ENCODE measurements at regions not wholly inside any gene's neighbourhood (a gene's known extent, or its start where the extent isn't known, plus 50 kb on each side); places are given as distances from the start of the nearest gene placed in this dataset.
"Not testable (repeated sequence)": the region's sequence is repeated elsewhere in the genome, so short reads cannot be mapped to it uniquely, and the experiment has no call there.

DNA sequence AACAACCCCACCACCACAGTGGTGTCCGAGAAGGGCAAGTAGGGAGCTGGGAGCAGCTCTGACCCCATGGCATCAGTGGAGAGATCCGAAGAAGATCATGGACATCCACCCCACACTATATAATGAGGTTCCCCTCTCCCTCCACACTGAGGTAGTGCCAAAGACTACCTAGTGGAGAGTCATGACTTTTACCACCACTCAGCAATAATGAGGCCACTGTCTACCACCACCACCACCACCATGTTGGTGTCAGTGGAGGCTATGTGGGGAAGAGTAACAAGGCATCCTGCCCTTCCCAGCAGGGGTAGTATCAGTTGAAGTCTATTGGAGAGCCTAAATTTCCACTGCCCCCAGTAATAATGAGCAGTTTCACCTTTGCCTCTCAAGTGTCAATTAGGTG lies 321.7 kb upstream of the ZC3H15 start:
- TF ChIP-seq, protein P1, sequence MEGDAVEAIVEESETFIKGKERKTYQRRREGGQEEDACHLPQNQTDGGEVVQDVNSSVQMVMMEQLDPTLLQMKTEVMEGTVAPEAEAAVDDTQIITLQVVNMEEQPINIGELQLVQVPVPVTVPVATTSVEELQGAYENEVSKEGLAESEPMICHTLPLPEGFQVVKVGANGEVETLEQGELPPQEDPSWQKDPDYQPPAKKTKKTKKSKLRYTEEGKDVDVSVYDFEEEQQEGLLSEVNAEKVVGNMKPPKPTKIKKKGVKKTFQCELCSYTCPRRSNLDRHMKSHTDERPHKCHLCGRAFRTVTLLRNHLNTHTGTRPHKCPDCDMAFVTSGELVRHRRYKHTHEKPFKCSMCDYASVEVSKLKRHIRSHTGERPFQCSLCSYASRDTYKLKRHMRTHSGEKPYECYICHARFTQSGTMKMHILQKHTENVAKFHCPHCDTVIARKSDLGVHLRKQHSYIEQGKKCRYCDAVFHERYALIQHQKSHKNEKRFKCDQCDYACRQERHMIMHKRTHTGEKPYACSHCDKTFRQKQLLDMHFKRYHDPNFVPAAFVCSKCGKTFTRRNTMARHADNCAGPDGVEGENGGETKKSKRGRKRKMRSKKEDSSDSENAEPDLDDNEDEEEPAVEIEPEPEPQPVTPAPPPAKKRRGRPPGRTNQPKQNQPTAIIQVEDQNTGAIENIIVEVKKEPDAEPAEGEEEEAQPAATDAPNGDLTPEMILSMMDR (IDR thresholded peaks at IDR 0.05), result no peak
- Mint-ChIP-seq H3K27me3 (ENCODE audit: insufficient read depth) (peaks cover 2% of the 10 kb centered on the region; the same call in 1 of the 2 replicates), H3K27ac (no peak overlapping the region), H3K36me3 (ENCODE audit: low read depth) (no peaks in the 10 kb centered on the region), H3K4me1 (ENCODE audit: low read depth) (no peaks in the 10 kb centered on the region), H3K9me3 (peaks cover 55% of the 10 kb centered on the region), H3K4me3 (no peak overlapping the region)
- no peak for DNase-seq

DNA sequence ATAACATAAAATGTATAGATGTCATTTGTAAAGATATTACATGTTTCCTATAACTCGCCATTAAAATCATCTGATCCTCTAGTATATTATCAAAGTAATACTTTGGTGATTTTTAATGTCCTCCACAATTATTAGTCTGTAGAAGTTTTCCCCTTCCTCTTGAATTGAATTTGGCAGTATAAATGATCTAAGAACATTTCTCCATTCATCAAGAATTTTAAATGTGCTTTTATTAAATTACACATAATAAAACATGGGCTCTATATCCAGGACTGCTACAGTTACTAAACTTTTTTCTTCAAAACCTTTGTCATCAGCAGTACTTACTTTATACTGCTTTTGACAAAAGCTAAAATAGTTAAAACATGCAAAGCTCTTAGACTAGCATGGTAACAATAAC lies 315.4 kb upstream of the ZC3H15 start:
- DNase-seq, result no peak
- H3K4me1 Mint-ChIP-seq (ENCODE audit: low read depth), result no peaks in the 10 kb centered on the region
- H3K9me3 Mint-ChIP-seq, result peaks cover 29% of the 10 kb centered on the region
- no peak overlapping the region for H3K27ac Mint-ChIP-seq
- peaks cover 2% of the 10 kb centered on the region; the same call in 1 of the 2 replicates for H3K27me3 Mint-ChIP-seq (ENCODE audit: insufficient read depth)
- TF ChIP-seq, protein P1 (IDR thresholded peaks at IDR 0.05), result no peak
- no peaks in the 10 kb centered on the region for H3K36me3 Mint-ChIP-seq (ENCODE audit: low read depth)
- H3K4me3 Mint-ChIP-seq, result no peak overlapping the region

DNA sequence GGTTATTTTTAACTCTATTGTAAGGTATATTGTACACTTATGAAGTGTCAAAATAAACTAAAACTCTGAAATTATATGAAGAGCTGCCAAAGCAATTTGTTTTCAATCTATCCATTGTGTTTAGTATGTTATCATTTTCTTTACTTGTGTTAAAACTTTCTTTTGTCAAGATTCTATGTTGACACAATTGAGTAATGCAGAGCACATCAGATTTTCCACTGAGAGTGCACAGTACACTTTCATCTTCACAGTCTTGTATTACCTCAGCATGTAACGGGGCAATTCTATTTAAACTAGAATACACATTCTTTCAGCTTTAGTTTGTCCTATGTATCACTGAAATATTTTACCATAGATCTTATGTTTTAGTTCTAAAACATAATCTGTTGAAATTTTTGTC lies 304.4 kb upstream of the ZC3H15 start:
- Mint-ChIP-seq H3K27ac (no peak overlapping the region), H3K4me1 (ENCODE audit: low read depth) (no peaks in the 10 kb centered on the region), H3K36me3 (ENCODE audit: low read depth) (no peaks in the 10 kb centered on the region), H3K9me3 (peaks cover 18% of the 10 kb centered on the region), H3K4me3 (no peak overlapping the region), H3K27me3 (ENCODE audit: insufficient read depth) (no peaks in the 10 kb centered on the region)
- TF ChIP-seq, protein P1 (IDR thresholded peaks at IDR 0.05), result no peak
- no peak for DNase-seq

DNA sequence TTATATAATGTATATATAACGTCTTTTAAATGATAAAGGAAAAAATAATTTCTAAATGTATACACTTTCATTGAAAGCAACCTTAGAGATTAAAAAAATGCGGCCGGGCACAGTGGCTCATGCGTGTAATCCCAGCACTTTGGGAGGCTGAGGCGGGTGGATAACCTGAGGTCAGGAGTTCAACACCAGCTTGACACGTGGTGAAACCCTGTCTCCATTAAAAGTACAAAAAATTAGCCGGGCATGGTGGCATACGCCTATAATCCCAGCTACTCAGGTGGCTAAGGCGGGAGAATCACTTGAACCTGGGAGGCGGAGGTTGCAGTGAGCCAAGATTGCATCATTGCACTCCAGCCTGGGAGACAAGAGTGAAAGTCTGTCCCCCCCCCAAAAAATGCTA lies 303.7 kb upstream of the ZC3H15 start:
- not testable (repeated sequence) for H3K27ac Mint-ChIP-seq; H3K27me3 Mint-ChIP-seq (ENCODE audit: insufficient read depth); H3K4me3 Mint-ChIP-seq; H3K36me3 Mint-ChIP-seq (ENCODE audit: low read depth); DNase-seq; H3K4me1 Mint-ChIP-seq (ENCODE audit: low read depth)
- peaks cover 18% of the 10 kb centered on the region for H3K9me3 Mint-ChIP-seq

DNA sequence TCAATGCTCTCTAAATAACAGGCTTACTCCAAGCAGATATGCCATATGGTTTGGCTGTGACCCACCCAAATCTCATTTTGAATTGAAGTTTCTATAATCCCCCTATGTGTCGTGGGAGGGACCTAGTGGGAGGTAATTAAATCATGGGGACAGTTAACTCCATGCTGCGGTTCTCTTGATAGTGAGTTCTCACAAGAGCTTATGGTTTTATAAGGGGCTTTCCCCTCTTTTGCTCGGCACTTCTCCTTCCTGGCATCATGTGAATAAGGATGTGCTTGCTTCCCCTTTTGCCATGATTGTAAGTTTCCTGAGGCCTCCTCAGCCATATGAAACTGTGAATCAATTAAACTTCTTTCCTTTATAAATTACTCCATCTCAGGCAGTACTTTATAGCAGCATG lies 302.7 kb upstream of the ZC3H15 start:
- Mint-ChIP-seq H3K4me1 (ENCODE audit: low read depth) (no peaks in the 10 kb centered on the region), H3K4me3 (no peak overlapping the region), H3K9me3 (peaks cover 26% of the 10 kb centered on the region)

DNA sequence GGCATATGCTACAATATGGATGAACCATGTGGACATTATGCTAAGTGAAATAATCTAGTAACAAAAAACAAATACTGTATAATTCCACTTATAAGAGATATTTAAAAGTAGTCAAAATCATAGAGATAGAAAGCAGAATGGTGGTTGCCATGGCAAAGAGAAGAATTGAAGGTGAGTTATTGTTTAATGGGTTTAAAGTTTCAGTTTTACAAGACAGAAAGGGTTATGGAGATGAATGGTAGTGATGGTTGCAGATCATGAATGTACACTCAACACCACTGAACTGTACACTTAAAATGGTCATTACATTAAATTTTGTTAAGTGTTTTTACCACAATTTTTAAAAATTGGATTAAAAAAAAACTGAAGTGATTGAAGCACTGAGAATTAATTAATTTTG lies 298.2 kb upstream of the ZC3H15 start:
- no peak overlapping the region for H3K4me3 Mint-ChIP-seq
- DNase-seq, result no peak
- H3K4me1 Mint-ChIP-seq (ENCODE audit: low read depth), result no peaks in the 10 kb centered on the region
- H3K9me3 Mint-ChIP-seq, result peaks cover 26% of the 10 kb centered on the region
- no peak overlapping the region for H3K27ac Mint-ChIP-seq
- peaks cover 3% of the 10 kb centered on the region; the same call in 1 of the 2 replicates for H3K36me3 Mint-ChIP-seq (ENCODE audit: low read depth)
- TF ChIP-seq, protein P1 (IDR thresholded peaks at IDR 0.05), result no peak
- no peaks in the 10 kb centered on the region for H3K27me3 Mint-ChIP-seq (ENCODE audit: insufficient read depth)

More for the DNA sequence above, 302.7 kb upstream of the ZC3H15 start:
- DNase-seq, result no peak
- Mint-ChIP-seq H3K36me3 (ENCODE audit: low read depth) (no peaks in the 10 kb centered on the region), H3K27ac (no peak overlapping the region), H3K27me3 (ENCODE audit: insufficient read depth) (no peaks in the 10 kb centered on the region)
- TF ChIP-seq, protein P1 (IDR thresholded peaks at IDR 0.05), result no peak
